Hematopoietic multipotent progenitor cell treated with erythropoietin and hydrocortisone succinate and interleukin-3 and kit ligand, for 15 days (in vitro differentiated cells): ENCODE measurements at regions not wholly inside any gene's neighbourhood (a gene's known extent, or its start where the extent isn't known, plus 50 kb on each side); places are given as distances from the start of the nearest gene placed in this dataset.
"Not testable (repeated sequence)": the region's sequence is repeated elsewhere in the genome, so short reads cannot be mapped to it uniquely, and the experiment has no call there.

Source experiments
- DNase-seq: peaks from one replicate; pipeline ENCODE4 v3.0.0-alpha.2; 2015; ENCODE audit warnings: low spot score

GRCh38 chr4:55028196-55028595 is 97.2 kb downstream of the KDR start:
- DNase-seq = no peak

- DNase-seq = no peak
Observed at GRCh38 chr4:55027596-55027995, 97.8 kb downstream of the KDR start.

GRCh38 chr4:55025456-55025855 is 99.9 kb downstream of the KDR start:
- DNase-seq = not testable (repeated sequence)

- DNase-seq = no peak
Observed at GRCh38 chr4:55023030-55023429, 102.4 kb downstream of the KDR start.

DNA sequence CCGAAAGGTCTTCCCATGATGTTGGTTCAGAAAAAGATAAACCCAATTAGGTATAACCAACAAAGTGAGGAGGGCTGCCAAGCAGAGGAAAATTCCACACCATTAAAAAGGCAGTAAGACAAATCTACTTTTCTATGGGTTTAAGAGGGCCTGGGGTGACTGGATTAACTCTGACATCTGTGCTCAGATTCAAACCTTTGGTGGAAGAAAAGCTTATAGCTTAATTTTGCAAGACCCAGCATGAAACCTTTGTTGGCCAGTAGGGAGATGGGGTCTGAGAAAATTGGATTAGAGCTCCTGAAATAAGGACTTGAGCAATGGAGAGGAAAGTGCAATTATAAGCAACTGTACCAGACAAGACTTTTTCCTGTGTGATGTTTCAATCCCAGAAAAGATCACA is 104.2 kb downstream of the KDR start:
- no peak for DNase-seq

GRCh38 chr4:55020131-55020530 is 105.3 kb downstream of the KDR start:
- DNase-seq = no peak

- no peak for DNase-seq
Observed at GRCh38 chr4:55018978-55019377, 106.4 kb downstream of the KDR start.

DNA sequence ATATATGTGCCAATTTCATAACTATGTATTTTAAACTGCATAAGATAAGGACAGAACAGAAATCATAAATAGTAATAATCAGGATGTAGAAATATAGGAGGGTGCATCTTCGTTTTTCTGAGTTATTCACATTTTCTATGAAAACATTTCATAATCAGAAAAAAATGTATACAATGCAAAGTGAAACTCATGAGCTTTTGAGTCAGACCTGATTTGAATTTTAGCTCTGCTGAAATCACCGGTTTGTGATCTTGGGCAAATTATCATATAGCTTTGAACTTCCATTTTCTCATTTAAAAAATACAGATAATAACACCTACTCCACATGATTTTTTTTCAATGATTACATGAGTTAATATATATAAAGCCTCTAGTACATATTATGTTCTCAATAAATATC is 106.9 kb downstream of the KDR start:
- DNase-seq = no peak

GRCh38 chr4:55017406-55017805 is 108.0 kb downstream of the KDR start:
- DNase-seq = no peak

GRCh38 chr4:55016131-55016530 is 109.3 kb downstream of the KDR start:
- no peak for DNase-seq

DNA sequence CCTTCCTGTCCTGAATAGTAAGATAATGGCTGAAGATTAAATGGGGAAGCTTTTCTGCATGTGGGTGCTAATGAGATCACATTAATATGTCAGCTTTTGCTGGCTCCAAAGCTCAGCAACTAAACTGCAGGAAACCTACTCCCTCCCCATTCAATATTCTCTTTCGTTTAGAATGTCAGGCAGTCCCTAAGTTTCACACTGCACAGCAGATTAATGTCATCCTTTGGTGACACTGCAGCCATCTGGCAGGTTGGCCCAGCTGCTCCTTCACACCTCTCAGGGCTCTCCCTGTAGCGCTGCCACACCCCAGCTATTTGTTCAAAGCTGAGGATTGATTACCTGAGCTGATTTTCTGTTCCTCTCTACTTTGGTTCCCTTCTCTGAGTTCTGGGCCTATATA is 110.5 kb downstream of the KDR start:
- no peak for DNase-seq

- no peak for DNase-seq
Observed at GRCh38 chr4:55013431-55013955, 111.9 kb downstream of the KDR start.

DNA sequence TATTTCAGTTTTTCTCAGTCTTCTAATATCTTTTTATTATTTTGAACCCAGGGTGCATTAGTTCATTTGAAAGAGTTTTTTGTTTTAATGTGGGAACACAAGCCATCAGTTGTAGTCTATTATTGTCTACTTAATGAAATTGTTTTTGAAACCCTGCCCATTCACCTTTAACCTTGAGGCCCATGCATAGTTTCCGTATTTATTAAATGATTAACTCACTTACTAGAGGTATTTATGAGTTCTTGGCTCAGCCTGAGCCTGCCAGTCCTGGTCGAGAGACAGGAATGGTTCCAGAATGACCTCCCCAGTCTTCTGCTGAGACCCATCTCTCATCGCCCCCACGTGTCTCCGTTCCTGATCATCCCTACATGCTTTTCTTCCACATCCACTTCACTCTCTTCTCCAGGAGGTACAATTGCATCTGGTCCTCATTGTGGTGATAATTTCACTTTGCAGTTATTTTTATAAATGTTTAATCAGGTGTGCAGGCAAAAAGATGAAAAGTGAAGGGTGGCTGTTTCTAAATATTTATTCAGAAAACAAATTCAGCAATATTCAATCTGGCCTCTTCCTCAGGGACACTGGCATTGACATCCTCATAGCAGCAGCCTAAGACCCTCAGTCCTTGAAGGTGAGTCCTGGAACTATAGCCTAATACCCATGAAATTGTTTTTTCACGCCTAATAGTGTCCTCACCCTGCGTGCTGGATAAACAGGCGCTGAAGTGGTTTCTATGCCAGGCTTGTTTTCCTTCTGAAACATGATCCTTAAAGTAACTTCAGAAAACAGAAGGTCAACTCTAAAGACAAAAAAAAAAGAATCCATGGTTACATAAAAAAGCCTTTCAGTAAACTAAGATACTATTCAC is 112.8 kb downstream of the KDR start:
- no peak for DNase-seq

DNA sequence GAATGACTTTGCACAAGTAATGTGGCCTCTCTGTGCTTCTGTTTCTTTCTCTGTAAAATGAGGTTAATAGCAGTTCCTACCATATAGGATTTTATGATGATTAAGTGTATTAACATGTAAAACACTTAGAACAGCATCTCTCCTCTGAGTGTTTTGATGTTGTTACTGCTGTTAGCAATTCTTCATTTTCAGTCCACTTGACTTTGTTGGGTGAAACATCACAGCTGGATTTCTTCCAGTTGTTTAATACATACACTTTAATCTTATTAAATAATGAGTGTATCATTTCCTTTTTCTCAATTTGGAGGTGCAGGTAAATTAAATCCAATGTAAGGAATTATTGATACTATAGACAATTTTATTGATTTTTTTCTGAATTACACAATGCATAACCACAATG is 113.6 kb downstream of the KDR start:
- no peak for DNase-seq

DNA sequence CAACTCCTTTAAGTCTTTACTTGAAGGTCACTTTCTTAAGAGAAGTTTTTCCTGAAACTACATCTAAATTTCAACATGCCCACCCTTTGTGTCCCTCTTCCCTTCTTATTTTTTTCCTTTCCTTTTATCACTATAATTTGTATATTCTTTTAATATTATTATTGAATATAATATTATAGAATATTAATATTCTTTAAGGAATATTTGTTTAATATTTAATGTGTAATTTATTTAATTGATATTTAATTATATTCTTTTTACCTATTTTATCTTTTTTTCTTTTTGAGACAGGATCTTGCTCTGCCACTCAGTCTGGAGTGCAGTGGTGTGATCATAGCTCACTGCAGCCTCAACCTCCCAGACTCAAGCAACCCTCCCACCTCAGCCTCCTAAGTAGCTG is 114.8 kb downstream of the KDR start:
- DNase-seq = no peak

- DNase-seq = peak; percentile 4
Observed at GRCh38 chr4:55008166-55009056, 117.0 kb downstream of the KDR start.

DNA sequence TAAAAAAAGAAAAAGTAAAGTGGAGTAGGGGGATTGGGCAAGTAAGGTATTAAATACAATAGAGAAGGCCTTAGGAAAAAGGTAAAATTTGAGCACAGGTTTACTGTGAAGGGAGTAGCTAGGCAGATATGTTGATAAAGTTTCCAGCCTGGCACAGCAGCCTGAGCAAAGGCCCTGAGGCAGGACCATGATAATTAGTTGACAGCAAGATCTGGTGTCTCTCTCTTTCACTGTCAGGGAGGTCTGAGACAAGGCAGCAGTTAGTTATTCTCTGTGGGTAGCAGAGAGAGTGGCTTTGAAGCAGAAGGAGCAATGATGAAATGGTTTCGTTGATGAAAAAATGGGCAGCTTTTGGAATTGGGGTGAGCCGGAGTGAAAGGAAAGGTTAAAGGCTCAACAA is 119.5 kb downstream of the KDR start:
- DNase-seq = no peak

- no peak for DNase-seq
Observed at GRCh38 chr4:55004831-55005230, 120.6 kb downstream of the KDR start.

- no peak for DNase-seq
Observed at GRCh38 chr4:55002431-55002830, 123.0 kb downstream of the KDR start.

DNA sequence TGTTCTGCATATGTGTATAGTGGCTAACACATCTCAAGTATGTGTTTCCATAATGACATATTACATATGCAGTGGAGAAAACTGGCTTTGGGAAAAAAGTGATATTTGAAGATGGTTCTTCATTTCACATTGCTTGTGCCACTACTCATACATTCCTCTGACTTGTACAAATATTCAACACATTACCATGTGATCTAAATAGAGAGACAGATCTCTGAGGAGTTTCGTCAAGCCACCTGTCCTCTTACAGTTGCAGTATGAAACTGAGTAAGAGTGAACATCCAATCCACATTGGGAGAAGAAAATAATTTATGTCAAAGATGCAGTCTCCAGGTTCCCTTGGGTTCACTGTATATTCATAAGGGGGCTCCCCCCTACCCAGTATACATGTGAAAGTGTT is 123.9 kb downstream of the KDR start:
- DNase-seq = no peak

GRCh38 chr4:54999003-54999402 is 126.4 kb downstream of the KDR start:
- no peak for DNase-seq

GRCh38 chr4:54993473-54994026 is 131.8 kb downstream of the KDR start:
- not testable (repeated sequence) for DNase-seq

DNA sequence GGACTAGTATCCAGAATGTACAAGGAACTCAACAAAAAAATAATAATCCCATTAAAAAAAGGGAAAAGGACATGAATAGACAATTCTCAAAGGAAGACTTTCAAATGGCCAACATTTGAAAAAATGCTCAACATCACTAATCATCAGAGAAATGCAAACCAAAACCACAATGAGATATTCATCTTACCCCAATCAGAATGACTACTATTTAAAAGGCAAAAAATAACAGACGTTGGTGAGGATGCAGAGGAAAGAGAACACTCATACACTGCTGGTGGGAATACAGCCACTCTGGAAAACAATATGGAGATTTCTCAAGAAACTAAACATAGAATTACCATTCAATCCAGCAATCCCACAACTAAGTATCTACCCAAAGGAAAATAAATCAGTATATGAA is 133.1 kb downstream of the KDR start:
- DNase-seq = no peak
